ENCODE measurements at regions not wholly inside any gene's neighbourhood (a gene's known extent, or its start where the extent isn't known, plus 50 kb on each side); places are given as distances from the start of the nearest gene placed in this dataset.

DNA sequence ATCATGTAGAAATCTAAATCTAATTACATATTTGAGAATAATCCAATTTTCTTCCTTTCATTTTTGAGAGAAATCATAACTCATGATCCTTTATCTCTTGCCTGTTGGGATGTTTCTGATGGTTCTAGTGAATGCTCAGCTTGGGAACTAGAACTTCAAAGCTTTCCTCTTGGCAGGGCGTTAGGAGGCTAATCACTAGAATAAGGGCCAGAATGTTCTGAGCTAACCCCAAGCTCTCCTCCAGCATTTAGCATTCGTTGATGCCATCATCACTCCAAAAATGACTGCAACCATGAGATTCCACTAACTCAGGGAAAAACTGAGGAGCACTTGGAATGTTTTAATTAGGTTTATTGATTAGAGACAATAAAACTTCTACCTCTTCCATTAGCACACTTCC lies 93.9 kb upstream of the DPT start:
- no peak for DNase-seq
- Histone ChIP-seq H3K9me3 (no peaks in the 10 kb centered on the region), H3K4me3 (no peak overlapping the region), H3K36me3 (no peaks in the 10 kb centered on the region), H3K27ac (no peak overlapping the region), H3K27me3 (no peaks in the 10 kb centered on the region), H3K4me1 (no peaks in the 10 kb centered on the region)
- intact Hi-C loops (cut with DNase I; ENCODE audit: low total_unique reads): no loop called here
- TF ChIP-seq POLR2AphosphoS5 (IDR thresholded peaks at IDR 0.05) (no peak), EP300 (IDR thresholded peaks at IDR 0.05; ENCODE audit: low read depth) (no peak), POLR2A (IDR thresholded peaks at IDR 0.05) (no peak)
- TF ChIP-seq, protein P1, sequence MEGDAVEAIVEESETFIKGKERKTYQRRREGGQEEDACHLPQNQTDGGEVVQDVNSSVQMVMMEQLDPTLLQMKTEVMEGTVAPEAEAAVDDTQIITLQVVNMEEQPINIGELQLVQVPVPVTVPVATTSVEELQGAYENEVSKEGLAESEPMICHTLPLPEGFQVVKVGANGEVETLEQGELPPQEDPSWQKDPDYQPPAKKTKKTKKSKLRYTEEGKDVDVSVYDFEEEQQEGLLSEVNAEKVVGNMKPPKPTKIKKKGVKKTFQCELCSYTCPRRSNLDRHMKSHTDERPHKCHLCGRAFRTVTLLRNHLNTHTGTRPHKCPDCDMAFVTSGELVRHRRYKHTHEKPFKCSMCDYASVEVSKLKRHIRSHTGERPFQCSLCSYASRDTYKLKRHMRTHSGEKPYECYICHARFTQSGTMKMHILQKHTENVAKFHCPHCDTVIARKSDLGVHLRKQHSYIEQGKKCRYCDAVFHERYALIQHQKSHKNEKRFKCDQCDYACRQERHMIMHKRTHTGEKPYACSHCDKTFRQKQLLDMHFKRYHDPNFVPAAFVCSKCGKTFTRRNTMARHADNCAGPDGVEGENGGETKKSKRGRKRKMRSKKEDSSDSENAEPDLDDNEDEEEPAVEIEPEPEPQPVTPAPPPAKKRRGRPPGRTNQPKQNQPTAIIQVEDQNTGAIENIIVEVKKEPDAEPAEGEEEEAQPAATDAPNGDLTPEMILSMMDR (IDR thresholded peaks at IDR 0.05): no peak
- WGBS, 2 donors (ENCODE audit: low coverage in 1 of 2): 78 to 100% methylated on average over 1 to 2 of the region's 2 CpGs
- in situ Hi-C loops (cut with MboI; ENCODE audit: low pct_ligation_motif_present in 1 of 4, low pct_unique_long_range_greater_than_20kb in 1 of 4, low sequenced_read_pairs in 3 of 4): no loop called here

DNA sequence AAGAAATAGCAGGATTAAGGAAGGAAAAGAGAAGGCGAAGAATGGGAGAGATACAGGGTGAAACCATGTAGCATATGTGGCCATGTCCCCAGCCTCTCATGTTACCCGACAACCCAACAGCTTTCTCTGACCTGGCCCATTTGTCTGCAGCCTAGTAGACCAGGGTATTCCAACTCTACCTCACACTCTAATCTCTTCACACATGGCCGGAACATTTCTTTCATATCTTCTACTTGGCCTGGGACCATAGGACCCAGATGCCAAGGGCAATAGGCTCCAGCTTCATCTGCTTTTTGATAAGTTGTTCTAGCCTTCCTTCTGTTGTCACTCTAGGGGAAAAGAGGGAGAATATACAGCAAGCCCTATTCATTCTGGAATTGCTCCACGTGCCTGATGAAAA lies 95.0 kb upstream of the DPT start:
- no peak overlapping the region for H3K27ac ChIP-seq
- TF ChIP-seq POLR2A (IDR thresholded peaks at IDR 0.05) (no peak), EP300 (IDR thresholded peaks at IDR 0.05; ENCODE audit: low read depth) (no peak), POLR2AphosphoS5 (IDR thresholded peaks at IDR 0.05) (no peak)
- TF ChIP-seq, protein P1 (IDR thresholded peaks at IDR 0.05): no peak
- in situ Hi-C loops (cut with MboI; ENCODE audit: low pct_ligation_motif_present in 1 of 4, low pct_unique_long_range_greater_than_20kb in 1 of 4, low sequenced_read_pairs in 3 of 4) (no loop called here), intact Hi-C loops (cut with DNase I; ENCODE audit: low total_unique reads) (no loop called here)
- DNase-seq: no peak
- H3K4me3 ChIP-seq: no peak overlapping the region
- 78 to 87% methylated on average over 2 to 4 of the region's 4 CpGs for WGBS, 2 donors (ENCODE audit: low coverage in 1 of 2)
- no peaks in the 10 kb centered on the region for H3K27me3 ChIP-seq
- H3K9me3 ChIP-seq: no peaks in the 10 kb centered on the region
- no peaks in the 10 kb centered on the region for H3K36me3 ChIP-seq
- H3K4me1 ChIP-seq: no peaks in the 10 kb centered on the region

DNA sequence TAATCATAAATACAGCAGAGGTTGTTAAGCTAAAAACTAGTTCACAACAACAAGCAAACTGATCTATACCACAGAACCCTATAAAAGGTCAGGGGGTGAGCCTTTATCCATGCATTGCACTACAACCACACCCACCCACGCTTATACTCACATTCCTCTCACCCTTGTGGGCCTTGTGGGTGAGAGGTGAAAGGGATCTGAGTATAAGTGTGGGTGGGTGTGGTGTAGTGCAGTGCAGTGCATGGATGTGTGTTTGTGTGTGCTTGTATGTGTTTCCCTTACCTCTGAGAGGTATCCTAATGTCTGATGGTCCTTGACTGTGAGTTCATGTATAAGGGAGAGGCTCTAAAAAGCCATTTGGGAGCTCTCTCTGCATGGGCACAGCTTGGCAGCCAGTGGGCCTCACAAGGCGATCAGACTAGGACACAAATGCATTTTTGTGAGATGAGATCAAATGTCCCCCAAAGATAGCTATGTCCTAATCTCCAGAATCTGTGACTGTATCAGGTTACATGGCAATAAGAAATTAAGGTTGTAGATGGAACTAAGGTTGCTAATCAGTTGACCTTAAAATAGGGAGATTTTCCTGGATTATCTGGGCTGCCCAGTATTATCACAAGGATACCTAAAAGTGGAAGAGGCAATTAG lies 95.5 kb upstream of the DPT start:
- Histone ChIP-seq H3K36me3 (no peaks in the 10 kb centered on the region), H3K9me3 (no peaks in the 10 kb centered on the region), H3K4me1 (no peaks in the 10 kb centered on the region), H3K4me3 (no peak overlapping the region), H3K27ac (no peak overlapping the region), H3K27me3 (no peaks in the 10 kb centered on the region)
- intact Hi-C loops (cut with DNase I; ENCODE audit: low total_unique reads) (no loop called here), in situ Hi-C loops (cut with MboI; ENCODE audit: low pct_ligation_motif_present in 1 of 4, low pct_unique_long_range_greater_than_20kb in 1 of 4, low sequenced_read_pairs in 3 of 4) (no loop called here)
- 68% methylated on average over 2 of the region's 2 CpGs; no CpG with 5 or more reads in 1 of the 2 donors for WGBS, 2 donors (ENCODE audit: low coverage in 1 of 2)
- TF ChIP-seq, protein P1 (IDR thresholded peaks at IDR 0.05): no peak
- TF ChIP-seq POLR2A (IDR thresholded peaks at IDR 0.05) (no peak), EP300 (IDR thresholded peaks at IDR 0.05; ENCODE audit: low read depth) (no peak), POLR2AphosphoS5 (IDR thresholded peaks at IDR 0.05) (no peak)
- no peak for DNase-seq

DNA sequence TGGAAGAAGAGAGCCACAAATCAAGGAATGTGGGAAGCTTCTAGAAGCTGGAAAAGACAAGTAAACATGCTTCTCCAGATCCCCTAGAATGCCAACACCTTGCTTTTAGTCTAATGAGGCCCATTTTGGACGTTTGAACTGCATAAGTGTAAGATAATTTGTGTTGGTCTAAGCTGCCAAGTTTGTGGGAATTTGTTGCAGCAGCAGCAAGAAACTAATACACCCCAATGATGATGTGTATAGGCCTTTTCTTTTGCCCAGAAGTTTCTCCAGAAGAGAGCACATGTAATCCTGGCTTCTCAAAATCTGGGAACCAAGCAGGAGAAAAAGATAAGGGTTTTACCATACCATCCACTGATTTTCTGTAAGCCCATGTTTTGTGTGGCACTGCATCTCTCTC lies 96.1 kb upstream of the DPT start:
- WGBS, 2 donors (ENCODE audit: low coverage in 1 of 2): 20 to 39% methylated on average over 1 of the region's 1 CpG

More for the DNA sequence above, 96.1 kb upstream of the DPT start:
- TF ChIP-seq POLR2A (IDR thresholded peaks at IDR 0.05): no peak
- no peak for TF ChIP-seq POLR2AphosphoS5 (IDR thresholded peaks at IDR 0.05)
- no peak for TF ChIP-seq EP300 (IDR thresholded peaks at IDR 0.05; ENCODE audit: low read depth)
- TF ChIP-seq, protein P1 (IDR thresholded peaks at IDR 0.05): no peak
- no peaks in the 10 kb centered on the region for H3K36me3 ChIP-seq
- no peak for DNase-seq
- H3K27me3 ChIP-seq: no peaks in the 10 kb centered on the region
- no peak overlapping the region for H3K27ac ChIP-seq
- intact Hi-C loops (cut with DNase I; ENCODE audit: low total_unique reads) (no loop called here), in situ Hi-C loops (cut with MboI; ENCODE audit: low pct_ligation_motif_present in 1 of 4, low pct_unique_long_range_greater_than_20kb in 1 of 4, low sequenced_read_pairs in 3 of 4) (no loop called here)
- no peaks in the 10 kb centered on the region for H3K9me3 ChIP-seq
- H3K4me1 ChIP-seq: no peaks in the 10 kb centered on the region
- no peak overlapping the region for H3K4me3 ChIP-seq

Measured in transverse colon (tissue), 4 donors.